Transverse colon (tissue), 3 donors: ENCODE measurements at regions not wholly inside any gene's neighbourhood (a gene's known extent, or its start where the extent isn't known, plus 50 kb on each side); places are given as distances from the start of the nearest gene placed in this dataset.

ENCODE experiments used
- POLR2A ChIP-seq: fragments of 450-650 bp; IDR thresholded peaks from one replicate; pipeline ENCODE4 v1.6.1; 2016; ENCODE audit warnings: antibody characterized with exemption, mild to moderate bottlenecking, moderate library complexity
- TF ChIP-seq, protein P1 (sequence below), 5 experiments: fragments of 200-600 bp in 3 of 5; fragments of 450-650 bp in 2 of 5; sonication (generic) in 3 of 5; IDR thresholded peaks; 1 replicate in 2 of 5; 2 replicates in 3 of 5; pipeline ENCODE4 v1.5.1; 2016 to 2017; ENCODE audit warnings: antibody characterized with exemption in 5 of 5, inconsistent platforms in 3 of 5, mild to moderate bottlenecking in 2 of 5, moderate library complexity in 1 of 5

DNA sequence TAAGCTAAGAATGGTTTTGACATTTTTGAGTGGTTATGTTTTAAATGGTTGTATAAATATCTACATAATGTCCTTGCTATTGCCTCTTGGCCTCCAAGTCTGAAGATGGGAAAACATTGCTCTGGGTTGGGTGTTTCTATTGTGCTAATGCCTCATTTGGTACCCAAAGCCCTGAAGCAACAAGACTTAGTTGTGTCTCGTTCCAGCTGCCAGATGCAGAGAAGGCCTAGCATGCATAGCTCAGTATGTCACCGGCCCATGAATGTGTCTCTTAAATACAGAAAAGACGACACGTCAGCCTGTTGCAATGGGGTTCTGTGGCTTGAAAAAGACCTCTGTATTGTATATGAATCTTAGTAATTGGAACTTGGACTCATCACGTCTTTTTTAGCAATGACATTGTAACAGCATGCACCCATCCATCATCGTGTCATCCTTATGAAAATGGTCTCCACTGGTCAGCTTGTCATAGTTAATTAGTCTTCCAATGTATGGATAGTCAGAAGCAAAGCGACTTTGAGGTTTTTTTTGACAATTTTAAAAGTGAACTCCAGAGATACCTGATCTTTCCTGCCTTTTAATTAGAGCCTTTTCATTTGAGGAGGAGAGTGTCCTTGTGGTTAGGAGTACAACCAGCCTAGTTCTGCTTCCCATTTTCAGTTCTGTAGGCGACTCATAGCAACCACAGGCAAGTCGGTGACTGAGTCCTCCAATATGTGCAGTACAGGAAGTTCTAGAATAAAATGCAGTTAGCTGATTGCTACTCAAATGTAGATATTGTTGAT lies 126.4 kb upstream of the GATB start:
- TF ChIP-seq, protein P1, sequence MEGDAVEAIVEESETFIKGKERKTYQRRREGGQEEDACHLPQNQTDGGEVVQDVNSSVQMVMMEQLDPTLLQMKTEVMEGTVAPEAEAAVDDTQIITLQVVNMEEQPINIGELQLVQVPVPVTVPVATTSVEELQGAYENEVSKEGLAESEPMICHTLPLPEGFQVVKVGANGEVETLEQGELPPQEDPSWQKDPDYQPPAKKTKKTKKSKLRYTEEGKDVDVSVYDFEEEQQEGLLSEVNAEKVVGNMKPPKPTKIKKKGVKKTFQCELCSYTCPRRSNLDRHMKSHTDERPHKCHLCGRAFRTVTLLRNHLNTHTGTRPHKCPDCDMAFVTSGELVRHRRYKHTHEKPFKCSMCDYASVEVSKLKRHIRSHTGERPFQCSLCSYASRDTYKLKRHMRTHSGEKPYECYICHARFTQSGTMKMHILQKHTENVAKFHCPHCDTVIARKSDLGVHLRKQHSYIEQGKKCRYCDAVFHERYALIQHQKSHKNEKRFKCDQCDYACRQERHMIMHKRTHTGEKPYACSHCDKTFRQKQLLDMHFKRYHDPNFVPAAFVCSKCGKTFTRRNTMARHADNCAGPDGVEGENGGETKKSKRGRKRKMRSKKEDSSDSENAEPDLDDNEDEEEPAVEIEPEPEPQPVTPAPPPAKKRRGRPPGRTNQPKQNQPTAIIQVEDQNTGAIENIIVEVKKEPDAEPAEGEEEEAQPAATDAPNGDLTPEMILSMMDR (IDR thresholded peaks at IDR 0.05) = no peak
- no peak for TF ChIP-seq POLR2A
